Heart left ventricle (tissue), 13 donors: ENCODE measurements at regions not wholly inside any gene's neighbourhood (a gene's known extent, or its start where the extent isn't known, plus 50 kb on each side); places are given as distances from the start of the nearest gene placed in this dataset.

Experiments
- CTCF ChIP-seq, 12 donors: fragments of 200-600 bp; sonication (generic) in 4 of 12; IDR thresholded peaks; one replicate each; pipeline versions ENCODE4 v1.5.0 to v1.8.0; 2018 to 2022; ENCODE audit warnings: antibody characterized with exemption in 12 of 12, mild to moderate bottlenecking in 5 of 12
- POLR2A ChIP-seq, 2 donors: fragments of 450-650 bp; IDR thresholded peaks; one replicate each; pipeline ENCODE4 v1.6.1; 2017; ENCODE audit warnings: antibody characterized with exemption in 2 of 2, mild to moderate bottlenecking in 2 of 2, moderate library complexity in 2 of 2
- donor health status: ischemic (EF 13 %, LVEDD 7.1; RV severe dilation, severe dysfunction).
- donor health status: DM: no; HTN: yes; CAD: no.
- donor health status: DM: no; HTN: no; CAD: no.
- donor health status: ischemic (EF 25% LVEDD 6.9; RV normal size, moderate dysfunction).
- donor health status: ischemic (EF 25% LVEDD 5.7; RV mildly dilated, moderate dysfunction).
- donor health status: ischemic (EF 35%, LVEDD 5.7; RV mildly dilated, moderate dysfunction).
- donor health status: nonischemic (EF 11% LVEDD 7.7; RV severe dilation, severe dysfunction).
- donor health status: DM: yes; HTN: yes; CAD: no.
- donor health status: PGD.
- donor health status: ischemic (EF 29% LVEDD 5.4; RV normal size, mild dysfunction).
- donor health status: nonischemic (EF 23%, LVEDD 6.1; RV moderate dilation, normal function).

GRCh38 chr13:103236213-103236612 is 170.0 kb upstream of the SLC10A2 start:
- TF ChIP-seq CTCF (IDR thresholded peaks at IDR 0.05) (no peak), POLR2A (IDR thresholded peaks at IDR 0.05) (no peak)
